ENCODE measurements at regions not wholly inside any gene's neighbourhood (a gene's known extent, or its start where the extent isn't known, plus 50 kb on each side); places are given as distances from the start of the nearest gene placed in this dataset.

DNA sequence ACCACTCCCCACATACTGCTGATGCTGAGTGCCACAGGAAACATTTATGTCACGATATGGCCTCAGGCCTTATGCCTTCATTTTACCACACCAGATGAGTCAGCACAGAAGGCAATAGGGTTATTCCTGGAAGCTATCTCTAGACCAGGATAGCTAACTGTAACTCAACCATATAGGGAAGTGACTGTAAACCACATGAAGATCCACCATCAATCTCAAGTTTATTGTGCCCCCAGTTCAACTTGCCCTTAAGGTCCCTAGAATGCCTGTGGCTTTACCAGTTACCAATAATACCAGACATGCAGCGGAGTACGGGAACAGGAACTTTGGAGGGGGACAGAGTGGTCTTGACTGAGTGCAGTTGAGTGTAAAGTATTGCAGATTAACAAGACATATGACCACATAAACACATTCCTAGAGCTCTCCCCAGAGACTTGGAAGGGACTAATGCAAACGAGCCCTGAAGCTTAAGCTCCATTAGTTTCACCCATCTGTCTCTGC is 180.9 kb downstream of the KIF18A start:
- H3K4me1 ChIP-seq (ENCODE audit: control insufficient read depth in 1 of 2, insufficient read depth in 2 of 2, low read length in 2 of 2), result peaks cover 13 to 32% of the 10 kb centered on the region in 2 experiments; a peak in 3 of 4 replicates
- no peaks in the 10 kb centered on the region for H3K27me3 ChIP-seq (ENCODE audit: insufficient read depth, low read length)
- BruUV-seq (replicated peaks), result no TSS peak
- no peak overlapping the region for H3K9ac ChIP-seq (ENCODE audit: low read length)
- no peaks in the 10 kb centered on the region for H3K36me3 ChIP-seq (ENCODE audit: control insufficient read depth in 1 of 2, insufficient read depth in 2 of 2, low read length in 2 of 2)
- no peaks in the 10 kb centered on the region for H4K20me1 ChIP-seq (ENCODE audit: insufficient read depth)
- no peaks in the 10 kb centered on the region for H3K9me3 ChIP-seq (ENCODE audit: control insufficient read depth in 1 of 2, insufficient read depth in 1 of 2, low read depth in 1 of 2, low read length in 2 of 2)
- POLR2A ChIA-PET, result interaction anchor here (2.8 kb wide), 1 partner anchor 8 kb away, joined by 16 read pairs; no protein-coding TSS in a partner anchor
- RAD21 ChIA-PET (ENCODE audit: low non-redundant PET in 1 of 2, low total read pairs in 2 of 2, uncharacterized antibody in 2 of 2, unreplicated experiment in 2 of 2), result no interaction called here
- no peaks in the 10 kb centered on the region for H3K9me2 ChIP-seq (ENCODE audit: insufficient read depth)
- H3K79me2 ChIP-seq (ENCODE audit: insufficient read depth, low read length), result no peaks in the 10 kb centered on the region
- H3K27ac ChIP-seq (ENCODE audit: low read depth, low read length), result peak overlapping the region; percentile 5; the same call in 1 of the 2 replicates
- ATAC-seq (peak; percentile 81), DNase-seq (ENCODE audit: low read depth, low spot score) (no peak)
- peak overlapping the region; percentile 48 for H3K4me2 ChIP-seq (ENCODE audit: low read length)
- intact Hi-C loops (cut with micrococcal nuclease), result loop anchor here (10.0 kb wide), 1 partner anchor 218 kb away; no protein-coding TSS in a partner anchor
- H2AFZ ChIP-seq (ENCODE audit: low read depth, low read length, poor library complexity, severe bottlenecking), result peak overlapping the region; percentile 28
- H3K4me3 ChIP-seq (replicated peaks in 1 of 2; ENCODE audit: low read depth in 1 of 2, low read length in 2 of 2), result no peak overlapping the region
- CTCF ChIA-PET, result no interaction called here
- TF ChIP-seq POLR2A (IDR thresholded peaks at IDR 0.05; ENCODE audit: borderline replicate concordance, extremely low read depth, insufficient read depth, insufficient read length) (no peak), EZH2 (IDR thresholded peaks at IDR 0.05) (no peak), CBX3 (IDR thresholded peaks at IDR 0.05; ENCODE audit: low read depth) (no peak), ZFX (IDR thresholded peaks at IDR 0.05) (no peak), FOSL1 (IDR thresholded peaks at IDR 0.05; ENCODE audit: low read depth) (peak; percentile 35; the same call in 1 of the 2 replicates), ZNF274 (IDR thresholded peaks at IDR 0.05; ENCODE audit: low read depth, low read length) (no peak), SIN3A (IDR thresholded peaks at IDR 0.05; ENCODE audit: low read depth) (no peak), SRF (IDR thresholded peaks at IDR 0.05; ENCODE audit: low read depth) (no peak), ELF1 (IDR thresholded peaks at IDR 0.05; ENCODE audit: borderline replicate concordance, low read depth) (no peak), EGR1 (IDR thresholded peaks at IDR 0.05; ENCODE audit: low read depth) (no peak), SP1 (IDR thresholded peaks at IDR 0.05; ENCODE audit: low read depth) (no peak), POLR2AphosphoS5 (IDR thresholded peaks at IDR 0.05; ENCODE audit: low read depth, low read length) (no peak), RAD21 (IDR thresholded peaks at IDR 0.05; ENCODE audit: low read depth) (no peak), TCF7L2 (IDR thresholded peaks at IDR 0.05; ENCODE audit: borderline replicate concordance, extremely low read depth, insufficient read depth, insufficient read length) (no peak), YY1 (IDR thresholded peaks at IDR 0.05; ENCODE audit: extremely low read depth, insufficient replicate concordance, low read depth, low read length) (peak; percentile 39), CEBPB (IDR thresholded peaks at IDR 0.05; ENCODE audit: low read depth) (no peak), JUND (IDR thresholded peaks at IDR 0.05) (peak; percentile 46)
- TF ChIP-seq, protein P1, sequence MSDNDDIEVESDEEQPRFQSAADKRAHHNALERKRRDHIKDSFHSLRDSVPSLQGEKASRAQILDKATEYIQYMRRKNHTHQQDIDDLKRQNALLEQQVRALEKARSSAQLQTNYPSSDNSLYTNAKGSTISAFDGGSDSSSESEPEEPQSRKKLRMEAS (IDR thresholded peaks at IDR 0.05), result no peak
- TF ChIP-seq, protein P2, sequence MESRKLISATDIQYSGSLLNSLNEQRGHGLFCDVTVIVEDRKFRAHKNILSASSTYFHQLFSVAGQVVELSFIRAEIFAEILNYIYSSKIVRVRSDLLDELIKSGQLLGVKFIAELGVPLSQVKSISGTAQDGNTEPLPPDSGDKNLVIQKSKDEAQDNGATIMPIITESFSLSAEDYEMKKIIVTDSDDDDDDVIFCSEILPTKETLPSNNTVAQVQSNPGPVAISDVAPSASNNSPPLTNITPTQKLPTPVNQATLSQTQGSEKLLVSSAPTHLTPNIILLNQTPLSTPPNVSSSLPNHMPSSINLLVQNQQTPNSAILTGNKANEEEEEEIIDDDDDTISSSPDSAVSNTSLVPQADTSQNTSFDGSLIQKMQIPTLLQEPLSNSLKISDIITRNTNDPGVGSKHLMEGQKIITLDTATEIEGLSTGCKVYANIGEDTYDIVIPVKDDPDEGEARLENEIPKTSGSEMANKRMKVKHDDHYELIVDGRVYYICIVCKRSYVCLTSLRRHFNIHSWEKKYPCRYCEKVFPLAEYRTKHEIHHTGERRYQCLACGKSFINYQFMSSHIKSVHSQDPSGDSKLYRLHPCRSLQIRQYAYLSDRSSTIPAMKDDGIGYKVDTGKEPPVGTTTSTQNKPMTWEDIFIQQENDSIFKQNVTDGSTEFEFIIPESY (IDR thresholded peaks at IDR 0.05; ENCODE audit: extremely low read depth, insufficient replicate concordance, low read length), result no peak
- TF ChIP-seq, protein P3, sequence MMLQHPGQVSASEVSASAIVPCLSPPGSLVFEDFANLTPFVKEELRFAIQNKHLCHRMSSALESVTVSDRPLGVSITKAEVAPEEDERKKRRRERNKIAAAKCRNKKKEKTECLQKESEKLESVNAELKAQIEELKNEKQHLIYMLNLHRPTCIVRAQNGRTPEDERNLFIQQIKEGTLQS (IDR thresholded peaks at IDR 0.05), result no peak
- TF ChIP-seq, protein P4, sequence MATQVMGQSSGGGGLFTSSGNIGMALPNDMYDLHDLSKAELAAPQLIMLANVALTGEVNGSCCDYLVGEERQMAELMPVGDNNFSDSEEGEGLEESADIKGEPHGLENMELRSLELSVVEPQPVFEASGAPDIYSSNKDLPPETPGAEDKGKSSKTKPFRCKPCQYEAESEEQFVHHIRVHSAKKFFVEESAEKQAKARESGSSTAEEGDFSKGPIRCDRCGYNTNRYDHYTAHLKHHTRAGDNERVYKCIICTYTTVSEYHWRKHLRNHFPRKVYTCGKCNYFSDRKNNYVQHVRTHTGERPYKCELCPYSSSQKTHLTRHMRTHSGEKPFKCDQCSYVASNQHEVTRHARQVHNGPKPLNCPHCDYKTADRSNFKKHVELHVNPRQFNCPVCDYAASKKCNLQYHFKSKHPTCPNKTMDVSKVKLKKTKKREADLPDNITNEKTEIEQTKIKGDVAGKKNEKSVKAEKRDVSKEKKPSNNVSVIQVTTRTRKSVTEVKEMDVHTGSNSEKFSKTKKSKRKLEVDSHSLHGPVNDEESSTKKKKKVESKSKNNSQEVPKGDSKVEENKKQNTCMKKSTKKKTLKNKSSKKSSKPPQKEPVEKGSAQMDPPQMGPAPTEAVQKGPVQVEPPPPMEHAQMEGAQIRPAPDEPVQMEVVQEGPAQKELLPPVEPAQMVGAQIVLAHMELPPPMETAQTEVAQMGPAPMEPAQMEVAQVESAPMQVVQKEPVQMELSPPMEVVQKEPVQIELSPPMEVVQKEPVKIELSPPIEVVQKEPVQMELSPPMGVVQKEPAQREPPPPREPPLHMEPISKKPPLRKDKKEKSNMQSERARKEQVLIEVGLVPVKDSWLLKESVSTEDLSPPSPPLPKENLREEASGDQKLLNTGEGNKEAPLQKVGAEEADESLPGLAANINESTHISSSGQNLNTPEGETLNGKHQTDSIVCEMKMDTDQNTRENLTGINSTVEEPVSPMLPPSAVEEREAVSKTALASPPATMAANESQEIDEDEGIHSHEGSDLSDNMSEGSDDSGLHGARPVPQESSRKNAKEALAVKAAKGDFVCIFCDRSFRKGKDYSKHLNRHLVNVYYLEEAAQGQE (IDR thresholded peaks at IDR 0.05; ENCODE audit: low read depth), result no peak
- TF ChIP-seq, protein P5, sequence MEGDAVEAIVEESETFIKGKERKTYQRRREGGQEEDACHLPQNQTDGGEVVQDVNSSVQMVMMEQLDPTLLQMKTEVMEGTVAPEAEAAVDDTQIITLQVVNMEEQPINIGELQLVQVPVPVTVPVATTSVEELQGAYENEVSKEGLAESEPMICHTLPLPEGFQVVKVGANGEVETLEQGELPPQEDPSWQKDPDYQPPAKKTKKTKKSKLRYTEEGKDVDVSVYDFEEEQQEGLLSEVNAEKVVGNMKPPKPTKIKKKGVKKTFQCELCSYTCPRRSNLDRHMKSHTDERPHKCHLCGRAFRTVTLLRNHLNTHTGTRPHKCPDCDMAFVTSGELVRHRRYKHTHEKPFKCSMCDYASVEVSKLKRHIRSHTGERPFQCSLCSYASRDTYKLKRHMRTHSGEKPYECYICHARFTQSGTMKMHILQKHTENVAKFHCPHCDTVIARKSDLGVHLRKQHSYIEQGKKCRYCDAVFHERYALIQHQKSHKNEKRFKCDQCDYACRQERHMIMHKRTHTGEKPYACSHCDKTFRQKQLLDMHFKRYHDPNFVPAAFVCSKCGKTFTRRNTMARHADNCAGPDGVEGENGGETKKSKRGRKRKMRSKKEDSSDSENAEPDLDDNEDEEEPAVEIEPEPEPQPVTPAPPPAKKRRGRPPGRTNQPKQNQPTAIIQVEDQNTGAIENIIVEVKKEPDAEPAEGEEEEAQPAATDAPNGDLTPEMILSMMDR (IDR thresholded peaks at IDR 0.05 in 2 of 3, conservative IDR thresholded peaks at IDR 0.05 in 1 of 3; ENCODE audit: borderline replicate concordance in 1 of 3, insufficient read depth in 1 of 3, low read depth in 2 of 3, low read length in 2 of 3), result no peak
